Liver (tissue), 3 donors: ENCODE measurements at regions not wholly inside any gene's neighbourhood (a gene's known extent, or its start where the extent isn't known, plus 50 kb on each side); places are given as distances from the start of the nearest gene placed in this dataset.
"Not testable (repeated sequence)": the region's sequence is repeated elsewhere in the genome, so short reads cannot be mapped to it uniquely, and the experiment has no call there.

Experiments used
- RAD21 ChIP-seq, 2 donors: IDR thresholded peaks; 2 replicates each; pipeline ENCODE4 v1.6.1; 2016; ENCODE audit warnings: antibody characterized with exemption in 2 of 2, mild to moderate bottlenecking in 2 of 2
- RXRA ChIP-seq, 2 donors: IDR thresholded peaks; 2 replicates each; pipeline ENCODE4 v1.6.1; 2017 to 2018; ENCODE audit warnings: antibody characterized with exemption in 2 of 2, mild to moderate bottlenecking in 1 of 2
- YY1 ChIP-seq: IDR thresholded peaks from 2 replicates; pipeline ENCODE4 v1.6.1; 2016; ENCODE audit warnings: antibody characterized with exemption, mild to moderate bottlenecking
- TF ChIP-seq, protein P1 (sequence below): fragments of 150-350 bp; IDR thresholded peaks from 2 replicates; pipeline ENCODE4 v1.5.1; 2017; ENCODE audit warnings: improper control_type of control experiment, low read depth, low read length; ENCODE audit not compliant: missing input control
- TF ChIP-seq, protein P2 (sequence below): IDR thresholded peaks from 2 replicates; pipeline ENCODE4 v1.6.1; 2016; ENCODE audit warnings: antibody characterized with exemption
- donor health status: healthy.
- donor health status: healthy.

DNA sequence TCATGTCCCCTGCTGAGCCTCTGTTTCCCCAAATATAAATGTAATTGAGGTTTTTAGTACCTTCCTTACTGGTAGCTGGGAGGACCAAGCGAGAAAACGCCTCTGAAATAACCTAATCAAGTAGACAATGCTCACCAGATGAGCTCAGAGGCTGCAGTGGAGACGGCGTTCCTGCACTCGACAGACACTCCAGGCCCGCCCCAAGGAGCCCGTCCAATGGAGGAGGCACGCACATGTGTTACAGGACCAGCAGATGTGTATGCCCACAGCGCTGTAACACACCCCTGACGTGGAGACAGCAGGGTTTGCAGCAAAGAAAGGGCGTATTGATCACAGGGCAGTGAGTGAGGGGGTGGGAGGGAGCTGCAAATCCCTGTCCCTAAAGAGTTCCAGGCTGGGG is 120.8 kb upstream of the FOXD4L5 start:
- not testable (repeated sequence) for TF ChIP-seq RAD21 (IDR thresholded peaks at IDR 0.05); RXRA (IDR thresholded peaks at IDR 0.05); YY1
- TF ChIP-seq, protein P1, sequence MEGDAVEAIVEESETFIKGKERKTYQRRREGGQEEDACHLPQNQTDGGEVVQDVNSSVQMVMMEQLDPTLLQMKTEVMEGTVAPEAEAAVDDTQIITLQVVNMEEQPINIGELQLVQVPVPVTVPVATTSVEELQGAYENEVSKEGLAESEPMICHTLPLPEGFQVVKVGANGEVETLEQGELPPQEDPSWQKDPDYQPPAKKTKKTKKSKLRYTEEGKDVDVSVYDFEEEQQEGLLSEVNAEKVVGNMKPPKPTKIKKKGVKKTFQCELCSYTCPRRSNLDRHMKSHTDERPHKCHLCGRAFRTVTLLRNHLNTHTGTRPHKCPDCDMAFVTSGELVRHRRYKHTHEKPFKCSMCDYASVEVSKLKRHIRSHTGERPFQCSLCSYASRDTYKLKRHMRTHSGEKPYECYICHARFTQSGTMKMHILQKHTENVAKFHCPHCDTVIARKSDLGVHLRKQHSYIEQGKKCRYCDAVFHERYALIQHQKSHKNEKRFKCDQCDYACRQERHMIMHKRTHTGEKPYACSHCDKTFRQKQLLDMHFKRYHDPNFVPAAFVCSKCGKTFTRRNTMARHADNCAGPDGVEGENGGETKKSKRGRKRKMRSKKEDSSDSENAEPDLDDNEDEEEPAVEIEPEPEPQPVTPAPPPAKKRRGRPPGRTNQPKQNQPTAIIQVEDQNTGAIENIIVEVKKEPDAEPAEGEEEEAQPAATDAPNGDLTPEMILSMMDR = not testable (repeated sequence)
- TF ChIP-seq, protein P2, sequence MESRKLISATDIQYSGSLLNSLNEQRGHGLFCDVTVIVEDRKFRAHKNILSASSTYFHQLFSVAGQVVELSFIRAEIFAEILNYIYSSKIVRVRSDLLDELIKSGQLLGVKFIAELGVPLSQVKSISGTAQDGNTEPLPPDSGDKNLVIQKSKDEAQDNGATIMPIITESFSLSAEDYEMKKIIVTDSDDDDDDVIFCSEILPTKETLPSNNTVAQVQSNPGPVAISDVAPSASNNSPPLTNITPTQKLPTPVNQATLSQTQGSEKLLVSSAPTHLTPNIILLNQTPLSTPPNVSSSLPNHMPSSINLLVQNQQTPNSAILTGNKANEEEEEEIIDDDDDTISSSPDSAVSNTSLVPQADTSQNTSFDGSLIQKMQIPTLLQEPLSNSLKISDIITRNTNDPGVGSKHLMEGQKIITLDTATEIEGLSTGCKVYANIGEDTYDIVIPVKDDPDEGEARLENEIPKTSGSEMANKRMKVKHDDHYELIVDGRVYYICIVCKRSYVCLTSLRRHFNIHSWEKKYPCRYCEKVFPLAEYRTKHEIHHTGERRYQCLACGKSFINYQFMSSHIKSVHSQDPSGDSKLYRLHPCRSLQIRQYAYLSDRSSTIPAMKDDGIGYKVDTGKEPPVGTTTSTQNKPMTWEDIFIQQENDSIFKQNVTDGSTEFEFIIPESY = not testable (repeated sequence)
